GM23338 (cell line): ENCODE measurements at regions not wholly inside any gene's neighbourhood (a gene's known extent, or its start where the extent isn't known, plus 50 kb on each side); places are given as distances from the start of the nearest gene placed in this dataset.

Experiments used
- ATAC-seq: fragments of 200-7000 bp; cut with Tn5 transposase; 3 replicates; pipeline ENCODE4 v1.9.1; 2020
- DNase-seq: peaks from one replicate; pipeline ENCODE4 v3.0.0-alpha.2; 2015; ENCODE audit warnings: low spot score
- H2AFZ ChIP-seq: fragments of 200-600 bp; sonication (generic); 2 replicates; pipeline ENCODE4 v1.8.0; 2016; ENCODE audit warnings: antibody characterized with exemption, mild to moderate bottlenecking, moderate library complexity
- H3F3A ChIP-seq: fragments of 200-600 bp; sonication (generic); replicated peaks from 2 replicates; pipeline ENCODE4 v1.8.0; 2017; ENCODE audit warnings: antibody characterized with exemption, mixed run types, low read depth
- H3K27ac ChIP-seq: fragments of 200-600 bp; sonication (generic); 2 replicates; pipeline ENCODE4 v1.6.1; 2016; ENCODE audit warnings: low read depth
- H3K27me3 ChIP-seq: fragments of 200-600 bp; sonication (generic); 2 replicates; pipeline ENCODE4 v1.8.0; 2016; ENCODE audit warnings: mild to moderate bottlenecking, mixed run types, moderate library complexity; ENCODE audit not compliant: insufficient read depth
- H3K36me3 ChIP-seq: fragments of 200-600 bp; sonication (generic); 2 replicates; pipeline ENCODE4 v1.8.0; 2016; ENCODE audit warnings: mild to moderate bottlenecking; ENCODE audit not compliant: insufficient read depth
- H3K4me1 ChIP-seq: fragments of 200-600 bp; sonication (generic); 2 replicates; pipeline ENCODE4 v1.8.0; 2016; ENCODE audit warnings: mild to moderate bottlenecking, moderate library complexity; ENCODE audit not compliant: insufficient read depth
- H3K4me2 ChIP-seq: fragments of 200-600 bp; sonication (generic); 2 replicates; pipeline ENCODE4 v1.7.1; 2017; ENCODE audit warnings: mixed run types
- H3K4me3 ChIP-seq: fragments of 200-600 bp; sonication (generic); 2 replicates; pipeline ENCODE4 v1.6.1; 2016; ENCODE audit warnings: mixed run types
- H3K79me2 ChIP-seq: fragments of 200-600 bp; sonication (generic); replicated peaks from 2 replicates; pipeline ENCODE4 v1.8.0; 2017; ENCODE audit warnings: mild to moderate bottlenecking; ENCODE audit not compliant: insufficient read depth
- H3K9me2 ChIP-seq: fragments of 200-600 bp; sonication (generic); 2 replicates; pipeline ENCODE4 v1.8.0; 2017; ENCODE audit not compliant: insufficient read depth
- H4K20me1 ChIP-seq: fragments of 200-600 bp; sonication (generic); replicated peaks from 2 replicates; pipeline ENCODE4 v1.8.0; 2017; ENCODE audit warnings: mild to moderate bottlenecking; ENCODE audit not compliant: insufficient read depth
- H3K27ac Mint-ChIP-seq: 2 replicates; pipeline ENCODE4 v1.8.0; 2020; ENCODE audit warnings: inconsistent platforms, mild to moderate bottlenecking, moderate library complexity, mixed read lengths
- H3K27me3 Mint-ChIP-seq: 3 replicates; pipeline ENCODE4 v1.8.0; 2022; ENCODE audit warnings: low read depth, mild to moderate bottlenecking, moderate library complexity, mixed read lengths, inconsistent platforms; ENCODE audit not compliant: insufficient read depth, poor library complexity
- H3K36me3 Mint-ChIP-seq: 3 replicates; pipeline ENCODE4 v1.8.0; 2021; ENCODE audit warnings: low read depth, mild to moderate bottlenecking, inconsistent platforms, moderate library complexity, mixed read lengths
- H3K4me1 Mint-ChIP-seq: 3 replicates; pipeline ENCODE4 v1.8.0; 2020; ENCODE audit warnings: mild to moderate bottlenecking, inconsistent platforms, mixed read lengths
- H3K4me3 Mint-ChIP-seq: 3 replicates; pipeline ENCODE4 v1.8.0; 2021; ENCODE audit warnings: moderate library complexity, mild to moderate bottlenecking, inconsistent platforms, mixed read lengths
- H3K9me3 Mint-ChIP-seq: 3 replicates; pipeline ENCODE4 v1.8.0; 2020; ENCODE audit warnings: moderate library complexity, mild to moderate bottlenecking, inconsistent platforms, mixed read lengths
- CREB1 ChIP-seq: fragments of 250-450 bp; sonication (Bioruptor Pico); IDR thresholded peaks from 2 replicates; pipeline ENCODE4 v1.5.0; 2020; ENCODE audit warnings: low read depth, mild to moderate bottlenecking, moderate library complexity
- EZH2 ChIP-seq: fragments of 200-600 bp; sonication (generic); IDR thresholded peaks from one replicate; pipeline ENCODE4 v1.8.0; 2017; ENCODE audit warnings: antibody characterized with exemption, mild to moderate bottlenecking, low read depth; ENCODE audit not compliant: unreplicated experiment
- EZH2phosphoT487 ChIP-seq: fragments of 200-600 bp; sonication (generic); IDR thresholded peaks from one replicate; pipeline ENCODE4 v1.8.1; 2018; ENCODE audit warnings: antibody characterized with exemption; ENCODE audit not compliant: unreplicated experiment
- JUNB ChIP-seq: IDR thresholded peaks from one replicate; pipeline ENCODE4 v1.6.1; 2016; ENCODE audit warnings: antibody characterized with exemption; ENCODE audit not compliant: unreplicated experiment
- NANOG ChIP-seq: IDR thresholded peaks from 2 replicates; pipeline ENCODE4 v1.6.1; 2016; ENCODE audit warnings: antibody characterized with exemption, borderline replicate concordance
- POLR2AphosphoS5 ChIP-seq: IDR thresholded peaks from 2 replicates; pipeline ENCODE4 v1.6.1; 2016; ENCODE audit warnings: antibody characterized with exemption, low read depth
- REST ChIP-seq: IDR thresholded peaks from one replicate; pipeline ENCODE4 v1.6.1; 2018; ENCODE audit warnings: antibody characterized with exemption; ENCODE audit not compliant: unreplicated experiment
- STAT1 ChIP-seq: IDR thresholded peaks from one replicate; pipeline ENCODE4 v1.6.1; 2016; ENCODE audit warnings: antibody characterized with exemption; ENCODE audit not compliant: unreplicated experiment
- ZNF114 ChIP-seq: fragments of 250-450 bp; sonication (Bioruptor Pico); IDR thresholded peaks from 2 replicates; pipeline ENCODE4 v1.5.0; 2020; ENCODE audit warnings: mild to moderate bottlenecking, moderate library complexity
- TF ChIP-seq, protein P1 (sequence below), 2 experiments: fragments of 200-600 bp in 1 of 2; sonication (generic) in 1 of 2; conservative IDR thresholded peaks; 2 replicates each; pipeline versions ENCODE4 v1.5.1 to v1.6.1; 2016 to 2017; ENCODE audit warnings: antibody characterized with exemption in 2 of 2, low read depth in 2 of 2, mild to moderate bottlenecking in 2 of 2, moderate library complexity in 1 of 2
- TF ChIP-seq, protein P2 (sequence below): fragments of 250-450 bp; sonication (Bioruptor Pico); IDR thresholded peaks from 2 replicates; pipeline ENCODE4 v1.5.0; 2020; ENCODE audit warnings: mild to moderate bottlenecking, moderate library complexity

DNA sequence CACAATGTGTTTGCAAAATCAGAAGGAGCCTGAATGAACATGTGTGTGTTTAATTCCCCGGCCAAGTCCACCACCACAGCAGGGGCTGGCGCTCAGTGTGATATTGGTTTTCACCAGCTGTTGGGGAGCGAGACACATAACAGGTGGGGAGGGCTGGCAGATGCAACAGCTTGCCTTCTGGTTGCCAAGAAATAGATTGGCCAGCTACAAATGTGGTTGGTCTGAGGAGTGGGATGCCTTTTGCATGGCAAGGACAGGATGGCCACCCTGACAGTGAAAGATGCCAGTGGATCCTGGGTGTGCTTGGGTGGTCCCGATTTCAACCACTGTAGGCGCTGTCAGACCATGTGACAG lies 292.5 kb upstream of the FZD8 start:
- peaks cover 9% of the 10 kb centered on the region for H3K4me1 Mint-ChIP-seq
- H4K20me1 ChIP-seq = no peaks in the 10 kb centered on the region
- no peaks in the 10 kb centered on the region for H3K27me3 ChIP-seq
- TF ChIP-seq NANOG (no peak), POLR2AphosphoS5 (no peak), REST (no peak), JUNB (no peak), EZH2 (no peak), ZNF114 (CRISPR knock-in tag) (no peak), EZH2phosphoT487 (no peak), STAT1 (no peak), CREB1 (CRISPR knock-in tag) (no peak)
- TF ChIP-seq, protein P1, sequence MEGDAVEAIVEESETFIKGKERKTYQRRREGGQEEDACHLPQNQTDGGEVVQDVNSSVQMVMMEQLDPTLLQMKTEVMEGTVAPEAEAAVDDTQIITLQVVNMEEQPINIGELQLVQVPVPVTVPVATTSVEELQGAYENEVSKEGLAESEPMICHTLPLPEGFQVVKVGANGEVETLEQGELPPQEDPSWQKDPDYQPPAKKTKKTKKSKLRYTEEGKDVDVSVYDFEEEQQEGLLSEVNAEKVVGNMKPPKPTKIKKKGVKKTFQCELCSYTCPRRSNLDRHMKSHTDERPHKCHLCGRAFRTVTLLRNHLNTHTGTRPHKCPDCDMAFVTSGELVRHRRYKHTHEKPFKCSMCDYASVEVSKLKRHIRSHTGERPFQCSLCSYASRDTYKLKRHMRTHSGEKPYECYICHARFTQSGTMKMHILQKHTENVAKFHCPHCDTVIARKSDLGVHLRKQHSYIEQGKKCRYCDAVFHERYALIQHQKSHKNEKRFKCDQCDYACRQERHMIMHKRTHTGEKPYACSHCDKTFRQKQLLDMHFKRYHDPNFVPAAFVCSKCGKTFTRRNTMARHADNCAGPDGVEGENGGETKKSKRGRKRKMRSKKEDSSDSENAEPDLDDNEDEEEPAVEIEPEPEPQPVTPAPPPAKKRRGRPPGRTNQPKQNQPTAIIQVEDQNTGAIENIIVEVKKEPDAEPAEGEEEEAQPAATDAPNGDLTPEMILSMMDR (conservative IDR thresholded peaks at IDR 0.05; ENCODE audit: low read depth in 2 of 2) = no peak; a peak in 1 of 4 replicates
- TF ChIP-seq, protein P2, sequence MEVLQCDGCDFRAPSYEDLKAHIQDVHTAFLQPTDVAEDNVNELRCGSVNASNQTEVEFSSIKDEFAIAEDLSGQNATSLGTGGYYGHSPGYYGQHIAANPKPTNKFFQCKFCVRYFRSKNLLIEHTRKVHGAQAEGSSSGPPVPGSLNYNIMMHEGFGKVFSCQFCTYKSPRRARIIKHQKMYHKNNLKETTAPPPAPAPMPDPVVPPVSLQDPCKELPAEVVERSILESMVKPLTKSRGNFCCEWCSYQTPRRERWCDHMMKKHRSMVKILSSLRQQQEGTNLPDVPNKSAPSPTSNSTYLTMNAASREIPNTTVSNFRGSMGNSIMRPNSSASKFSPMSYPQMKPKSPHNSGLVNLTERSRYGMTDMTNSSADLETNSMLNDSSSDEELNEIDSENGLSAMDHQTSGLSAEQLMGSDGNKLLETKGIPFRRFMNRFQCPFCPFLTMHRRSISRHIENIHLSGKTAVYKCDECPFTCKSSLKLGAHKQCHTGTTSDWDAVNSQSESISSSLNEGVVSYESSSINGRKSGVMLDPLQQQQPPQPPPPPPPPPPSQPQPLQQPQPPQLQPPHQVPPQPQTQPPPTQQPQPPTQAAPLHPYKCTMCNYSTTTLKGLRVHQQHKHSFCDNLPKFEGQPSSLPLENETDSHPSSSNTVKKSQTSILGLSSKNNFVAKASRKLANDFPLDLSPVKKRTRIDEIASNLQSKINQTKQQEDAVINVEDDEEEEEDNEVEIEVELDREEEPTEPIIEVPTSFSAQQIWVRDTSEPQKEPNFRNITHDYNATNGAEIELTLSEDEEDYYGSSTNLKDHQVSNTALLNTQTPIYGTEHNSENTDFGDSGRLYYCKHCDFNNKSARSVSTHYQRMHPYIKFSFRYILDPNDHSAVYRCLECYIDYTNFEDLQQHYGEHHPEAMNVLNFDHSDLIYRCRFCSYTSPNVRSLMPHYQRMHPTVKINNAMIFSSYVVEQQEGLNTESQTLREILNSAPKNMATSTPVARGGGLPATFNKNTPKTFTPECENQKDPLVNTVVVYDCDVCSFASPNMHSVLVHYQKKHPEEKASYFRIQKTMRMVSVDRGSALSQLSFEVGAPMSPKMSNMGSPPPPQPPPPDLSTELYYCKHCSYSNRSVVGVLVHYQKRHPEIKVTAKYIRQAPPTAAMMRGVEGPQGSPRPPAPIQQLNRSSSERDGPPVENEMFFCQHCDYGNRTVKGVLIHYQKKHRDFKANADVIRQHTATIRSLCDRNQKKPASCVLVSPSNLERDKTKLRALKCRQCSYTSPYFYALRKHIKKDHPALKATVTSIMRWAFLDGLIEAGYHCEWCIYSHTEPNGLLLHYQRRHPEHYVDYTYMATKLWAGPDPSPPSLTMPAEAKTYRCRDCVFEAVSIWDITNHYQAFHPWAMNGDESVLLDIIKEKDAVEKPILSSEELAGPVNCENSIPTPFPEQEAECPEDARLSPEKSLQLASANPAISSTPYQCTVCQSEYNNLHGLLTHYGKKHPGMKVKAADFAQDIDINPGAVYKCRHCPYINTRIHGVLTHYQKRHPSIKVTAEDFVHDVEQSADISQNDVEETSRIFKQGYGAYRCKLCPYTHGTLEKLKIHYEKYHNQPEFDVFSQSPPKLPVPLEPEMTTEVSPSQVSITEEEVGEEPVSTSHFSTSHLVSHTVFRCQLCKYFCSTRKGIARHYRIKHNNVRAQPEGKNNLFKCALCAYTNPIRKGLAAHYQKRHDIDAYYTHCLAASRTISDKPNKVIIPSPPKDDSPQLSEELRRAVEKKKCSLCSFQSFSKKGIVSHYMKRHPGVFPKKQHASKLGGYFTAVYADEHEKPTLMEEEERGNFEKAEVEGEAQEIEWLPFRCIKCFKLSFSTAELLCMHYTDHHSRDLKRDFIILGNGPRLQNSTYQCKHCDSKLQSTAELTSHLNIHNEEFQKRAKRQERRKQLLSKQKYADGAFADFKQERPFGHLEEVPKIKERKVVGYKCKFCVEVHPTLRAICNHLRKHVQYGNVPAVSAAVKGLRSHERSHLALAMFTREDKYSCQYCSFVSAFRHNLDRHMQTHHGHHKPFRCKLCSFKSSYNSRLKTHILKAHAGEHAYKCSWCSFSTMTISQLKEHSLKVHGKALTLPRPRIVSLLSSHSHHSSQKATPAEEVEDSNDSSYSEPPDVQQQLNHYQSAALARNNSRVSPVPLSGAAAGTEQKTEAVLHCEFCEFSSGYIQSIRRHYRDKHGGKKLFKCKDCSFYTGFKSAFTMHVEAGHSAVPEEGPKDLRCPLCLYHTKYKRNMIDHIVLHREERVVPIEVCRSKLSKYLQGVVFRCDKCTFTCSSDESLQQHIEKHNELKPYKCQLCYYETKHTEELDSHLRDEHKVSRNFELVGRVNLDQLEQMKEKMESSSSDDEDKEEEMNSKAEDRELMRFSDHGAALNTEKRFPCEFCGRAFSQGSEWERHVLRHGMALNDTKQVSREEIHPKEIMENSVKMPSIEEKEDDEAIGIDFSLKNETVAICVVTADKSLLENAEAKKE = no peak
- no peak overlapping the region for H3K4me3 ChIP-seq
- H3K9me3 Mint-ChIP-seq = no peaks in the 10 kb centered on the region; the same call in 2 of the 3 replicates
- H3K27ac ChIP-seq = no peak overlapping the region
- H3K79me2 ChIP-seq = no peaks in the 10 kb centered on the region
- H3K36me3 Mint-ChIP-seq = no peaks in the 10 kb centered on the region
- H2AFZ ChIP-seq = no peak overlapping the region
- peaks cover 8% of the 10 kb centered on the region; the same call in 1 of the 2 replicates for H3K4me1 ChIP-seq
- no peaks in the 10 kb centered on the region for H3K36me3 ChIP-seq
- H3F3A ChIP-seq = no peaks in the 10 kb centered on the region
- ATAC-seq (no peak), DNase-seq (no peak)
- H3K9me2 ChIP-seq = peaks cover 4% of the 10 kb centered on the region
- peaks cover 5% of the 10 kb centered on the region for H3K27me3 Mint-ChIP-seq
- H3K4me2 ChIP-seq = no peak overlapping the region
- no peak overlapping the region for H3K27ac Mint-ChIP-seq
- no peak overlapping the region for H3K4me3 Mint-ChIP-seq
